Ovary (tissue), 3 donors: ENCODE measurements at regions not wholly inside any gene's neighbourhood (a gene's known extent, or its start where the extent isn't known, plus 50 kb on each side); places are given as distances from the start of the nearest gene placed in this dataset.

Experiments
- POLR2A ChIP-seq: fragments of 450-650 bp; IDR thresholded peaks from one replicate; pipeline ENCODE4 v1.6.1; 2017; ENCODE audit warnings: antibody characterized with exemption, mild to moderate bottlenecking, moderate library complexity
- TF ChIP-seq, protein P1 (sequence below), 3 donors: fragments of 450-650 bp in 2 of 3; fragments of 200-600 bp in 1 of 3; IDR thresholded peaks; one replicate each; pipeline versions ENCODE4 v1.5.1 to v1.8.0; 2016 to 2022; ENCODE audit warnings: antibody characterized with exemption in 3 of 3, mild to moderate bottlenecking in 1 of 3
- donor health status: DM: no; HTN: no; CAD: no.

DNA sequence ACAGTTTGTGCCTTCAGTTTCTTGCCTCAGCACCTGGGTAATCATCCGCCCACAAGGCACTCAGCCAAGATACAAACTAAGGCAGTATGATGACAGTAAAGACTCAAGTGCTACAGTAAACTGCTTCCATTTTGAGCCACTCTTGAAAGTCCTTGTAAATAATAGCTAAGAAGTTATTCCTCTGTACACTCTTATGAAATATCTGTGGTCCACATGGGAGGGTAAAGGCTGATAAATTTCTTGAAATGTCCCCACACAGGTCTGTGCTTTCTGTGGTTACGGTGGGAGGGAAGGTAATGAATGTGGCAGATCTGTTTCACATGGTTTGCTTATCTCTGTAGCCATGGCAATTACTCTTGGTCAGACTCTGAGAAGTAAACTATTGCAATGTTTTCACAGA lies 551.0 kb upstream of the ZWINT start:
- TF ChIP-seq POLR2A, result no peak
- TF ChIP-seq, protein P1, sequence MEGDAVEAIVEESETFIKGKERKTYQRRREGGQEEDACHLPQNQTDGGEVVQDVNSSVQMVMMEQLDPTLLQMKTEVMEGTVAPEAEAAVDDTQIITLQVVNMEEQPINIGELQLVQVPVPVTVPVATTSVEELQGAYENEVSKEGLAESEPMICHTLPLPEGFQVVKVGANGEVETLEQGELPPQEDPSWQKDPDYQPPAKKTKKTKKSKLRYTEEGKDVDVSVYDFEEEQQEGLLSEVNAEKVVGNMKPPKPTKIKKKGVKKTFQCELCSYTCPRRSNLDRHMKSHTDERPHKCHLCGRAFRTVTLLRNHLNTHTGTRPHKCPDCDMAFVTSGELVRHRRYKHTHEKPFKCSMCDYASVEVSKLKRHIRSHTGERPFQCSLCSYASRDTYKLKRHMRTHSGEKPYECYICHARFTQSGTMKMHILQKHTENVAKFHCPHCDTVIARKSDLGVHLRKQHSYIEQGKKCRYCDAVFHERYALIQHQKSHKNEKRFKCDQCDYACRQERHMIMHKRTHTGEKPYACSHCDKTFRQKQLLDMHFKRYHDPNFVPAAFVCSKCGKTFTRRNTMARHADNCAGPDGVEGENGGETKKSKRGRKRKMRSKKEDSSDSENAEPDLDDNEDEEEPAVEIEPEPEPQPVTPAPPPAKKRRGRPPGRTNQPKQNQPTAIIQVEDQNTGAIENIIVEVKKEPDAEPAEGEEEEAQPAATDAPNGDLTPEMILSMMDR (IDR thresholded peaks at IDR 0.05), result no peak
